HCT116 (cell line): ENCODE measurements at regions not wholly inside any gene's neighbourhood (a gene's known extent, or its start where the extent isn't known, plus 50 kb on each side); places are given as distances from the start of the nearest gene placed in this dataset.

ENCODE experiments used
- ATAC-seq: fragments of 200-7000 bp; cut with Tn5 transposase; 2 replicates; pipeline ENCODE4 v1.9.1; 2020; ENCODE audit warnings: mild to moderate bottlenecking, moderate library complexity
- BruUV-seq: library from RNA; stranded (reverse); fragments of 400-500 nt; replicated peaks from 2 replicates; lab custom pipeline; 2021; lab: Mats Ljungman, UMichigan
- CTCF ChIA-PET: fragments of 300-600 bp; sonication (Branson Sonifier 250); formaldehyde crosslinking; loops from one replicate; lab custom pipeline; 2021; ENCODE audit warnings: antibody characterized with exemption; lab: Charles Lee
- POLR2A ChIA-PET: fragments of 300-600, 350-600 bp; sonication (Branson Sonifier 250); formaldehyde crosslinking; loops from one replicate; lab custom pipeline; 2021; ENCODE audit warnings: antibody characterized with exemption; lab: Charles Lee
- RAD21 ChIA-PET, 2 experiments: fragments of 300-600 bp; sonication (Branson Sonifier 250); formaldehyde crosslinking; loops; one replicate each; lab custom pipeline; 2023; ENCODE audit warnings: low total read pairs in 2 of 2; ENCODE audit not compliant: uncharacterized antibody in 2 of 2, unreplicated experiment in 2 of 2, low non-redundant PET in 1 of 2; lab: Charles Lee
- DNase-seq: peaks from one replicate; pipeline ENCODE4 v3.0.0-alpha.2; 2010; ENCODE audit warnings: low read depth, low spot score
- H2AFZ ChIP-seq: fragments of 200-600 bp; shearing (Covaris generic), sonication (generic); 2 replicates; pipeline ENCODE4 v1.6.1; 2017; ENCODE audit warnings: low read depth, mixed run types, mixed read lengths, antibody characterized with exemption, low read length; ENCODE audit not compliant: poor library complexity, severe bottlenecking
- H3K27ac ChIP-seq: 2 replicates; pipeline ENCODE4 v1.5.1; 2012; ENCODE audit warnings: low read depth, low read length
- H3K27me3 ChIP-seq: fragments of 200-600 bp; sonication (generic); 2 replicates; pipeline ENCODE4 v1.6.1; 2016; ENCODE audit warnings: mixed run types, low read length, mixed read lengths; ENCODE audit not compliant: insufficient read depth
- H3K36me3 ChIP-seq, 2 experiments: fragments of 200-500 bp in 1 of 2; fragments of 200-600 bp in 1 of 2; sonication (Bioruptor generic) in 1 of 2; sonication (generic) in 1 of 2; 2 replicates each; pipeline versions ENCODE4 v1.5.1 to v1.6.1; 2014 to 2016; ENCODE audit warnings: low read length in 2 of 2, inconsistent platforms in 1 of 2, mixed read lengths in 1 of 2, mixed run types in 1 of 2; ENCODE audit not compliant: insufficient read depth in 2 of 2, control insufficient read depth in 1 of 2
- H3K4me1 ChIP-seq, 2 experiments: fragments of 200-600 bp in 1 of 2; sonication (generic) in 1 of 2; 2 replicates each; pipeline versions ENCODE4 v1.5.1 to v1.6.1; 2012 to 2017; ENCODE audit warnings: low read length in 2 of 2, inconsistent platforms in 1 of 2, mild to moderate bottlenecking in 1 of 2, mixed read lengths in 1 of 2, mixed run types in 1 of 2, moderate library complexity in 1 of 2; ENCODE audit not compliant: insufficient read depth in 2 of 2, control insufficient read depth in 1 of 2
- H3K4me2 ChIP-seq: fragments of 200-600 bp; sonication (generic); 2 replicates; pipeline ENCODE4 v1.6.1; 2017; ENCODE audit warnings: mixed run types, low read length, mixed read lengths
- H3K4me3 ChIP-seq, 2 experiments: fragments of 200-600 bp in 1 of 2; sonication (generic) in 1 of 2; replicated peaks in 1 of 2; 2 replicates each; pipeline ENCODE4 v1.5.1; 2011 to 2016; ENCODE audit warnings: low read length in 2 of 2, control low read depth in 1 of 2, low read depth in 1 of 2, mild to moderate bottlenecking in 1 of 2, mixed read lengths in 1 of 2, mixed run types in 1 of 2
- H3K79me2 ChIP-seq: fragments of 200-600 bp; sonication (generic); 2 replicates; pipeline ENCODE4 v1.6.1; 2017; ENCODE audit warnings: mild to moderate bottlenecking, mixed run types, low read length, moderate library complexity, mixed read lengths; ENCODE audit not compliant: insufficient read depth
- H3K9ac ChIP-seq: fragments of 200-600 bp; sonication (generic); 2 replicates; pipeline ENCODE4 v1.6.1; 2016; ENCODE audit warnings: low read length, mixed read lengths
- H3K9me2 ChIP-seq: fragments of 200-600 bp; sonication (generic), shearing (Covaris generic); 2 replicates; pipeline ENCODE4 v1.6.1; 2017; ENCODE audit warnings: mixed run types, mild to moderate bottlenecking, moderate library complexity; ENCODE audit not compliant: insufficient read depth
- H3K9me3 ChIP-seq, 2 experiments: fragments of 200-500 bp in 1 of 2; fragments of 200-600 bp in 1 of 2; sonication (Bioruptor generic) in 1 of 2; sonication (generic) in 1 of 2; 2 replicates each; pipeline ENCODE4 v1.6.1; 2014 to 2017; ENCODE audit warnings: low read length in 2 of 2, mixed read lengths in 2 of 2, inconsistent platforms in 1 of 2, low read depth in 1 of 2, mild to moderate bottlenecking in 1 of 2, mixed run types in 1 of 2, moderate library complexity in 1 of 2; ENCODE audit not compliant: control insufficient read depth in 1 of 2, insufficient read depth in 1 of 2
- H4K20me1 ChIP-seq: fragments of 200-600 bp; sonication (generic), shearing (Covaris generic); 2 replicates; pipeline ENCODE4 v1.6.1; 2017; ENCODE audit warnings: mixed run types, mild to moderate bottlenecking, moderate library complexity; ENCODE audit not compliant: insufficient read depth
- CEBPB ChIP-seq: IDR thresholded peaks from 2 replicates; pipeline ENCODE4 v1.6.1; 2012; ENCODE audit warnings: low read depth
- EGR1 ChIP-seq: IDR thresholded peaks from 2 replicates; pipeline ENCODE4 v1.6.1; 2012; ENCODE audit warnings: low read depth
- ELF1 ChIP-seq: IDR thresholded peaks from 2 replicates; pipeline ENCODE4 v1.6.1; 2012; ENCODE audit warnings: low read depth, borderline replicate concordance
- EZH2 ChIP-seq: fragments of 200-600 bp; sonication (generic); IDR thresholded peaks from 2 replicates; pipeline ENCODE4 v1.6.1; 2017; ENCODE audit warnings: antibody characterized with exemption, mixed run types
- EZH2phosphoT487 ChIP-seq: fragments of 200-600 bp; IDR thresholded peaks from 2 replicates; pipeline ENCODE4 v1.6.1; 2018; ENCODE audit warnings: antibody characterized with exemption, borderline replicate concordance
- FOSL1 ChIP-seq: IDR thresholded peaks from 2 replicates; pipeline ENCODE4 v1.6.1; 2012; ENCODE audit warnings: low read depth
- JUND ChIP-seq: IDR thresholded peaks from 2 replicates; pipeline ENCODE4 v1.6.1; 2012
- POLR2A ChIP-seq: IDR thresholded peaks from 2 replicates; pipeline ENCODE4 v1.7.0; 2011; ENCODE audit warnings: borderline replicate concordance; ENCODE audit not compliant: insufficient read depth, insufficient read length; ENCODE audit errors: extremely low read depth
- POLR2AphosphoS5 ChIP-seq: IDR thresholded peaks from 2 replicates; pipeline ENCODE4 v1.6.1; 2011; ENCODE audit warnings: mild to moderate bottlenecking, low read depth, low read length, moderate library complexity
- RAD21 ChIP-seq: IDR thresholded peaks from 2 replicates; pipeline ENCODE4 v1.6.1; 2012; ENCODE audit warnings: low read depth, mild to moderate bottlenecking
- SIN3A ChIP-seq: IDR thresholded peaks from 2 replicates; pipeline ENCODE4 v1.6.1; 2012; ENCODE audit warnings: low read depth
- SRF ChIP-seq: IDR thresholded peaks from 2 replicates; pipeline ENCODE4 v1.6.1; 2012; ENCODE audit warnings: low read depth
- TCF7L2 ChIP-seq: IDR thresholded peaks from 2 replicates; pipeline ENCODE4 v1.7.0; 2011; ENCODE audit warnings: borderline replicate concordance, inconsistent platforms; ENCODE audit not compliant: insufficient read depth, insufficient read length; ENCODE audit errors: extremely low read depth
- ZNF274 ChIP-seq: fragments of 200-500 bp; sonication (Bioruptor generic); IDR thresholded peaks from 2 replicates; pipeline ENCODE4 v1.6.1; 2014; ENCODE audit warnings: mild to moderate bottlenecking, low read depth, low read length, inconsistent platforms
- intact Hi-C: fragments of 100-400 bp; cut with micrococcal nuclease; formaldehyde crosslinking; loops from 2 replicates; pipeline ENCODE4 v1.10.0; 2022
- TF ChIP-seq, protein P1 (sequence below): IDR thresholded peaks from 2 replicates; pipeline ENCODE4 v1.6.1; 2012
- TF ChIP-seq, protein P2 (sequence below): IDR thresholded peaks from 2 replicates; pipeline ENCODE4 v1.6.1; 2012
- TF ChIP-seq, protein P3 (sequence below): IDR thresholded peaks from 2 replicates; pipeline ENCODE4 v1.6.1; 2011; ENCODE audit warnings: mild to moderate bottlenecking, low read length, moderate library complexity; ENCODE audit not compliant: insufficient replicate concordance; ENCODE audit errors: extremely low read depth
- TF ChIP-seq, protein P4 (sequence below), 3 experiments: fragments of 200-600 bp in 1 of 3; sonication (generic) in 1 of 3; IDR thresholded peaks in 2 of 3; conservative IDR thresholded peaks in 1 of 3; 2 replicates each; pipeline ENCODE4 v1.5.1; 2012 to 2017; ENCODE audit warnings: low read depth in 2 of 3, low read length in 2 of 3, antibody characterized with exemption in 1 of 3, borderline replicate concordance in 1 of 3, control low read depth in 1 of 3, mild to moderate bottlenecking in 1 of 3, mixed read lengths in 1 of 3, mixed run types in 1 of 3, moderate library complexity in 1 of 3; ENCODE audit not compliant: insufficient read depth in 1 of 3
- TF ChIP-seq, protein P5 (sequence below): IDR thresholded peaks from 2 replicates; pipeline ENCODE4 v1.6.1; 2012; ENCODE audit warnings: low read depth

DNA sequence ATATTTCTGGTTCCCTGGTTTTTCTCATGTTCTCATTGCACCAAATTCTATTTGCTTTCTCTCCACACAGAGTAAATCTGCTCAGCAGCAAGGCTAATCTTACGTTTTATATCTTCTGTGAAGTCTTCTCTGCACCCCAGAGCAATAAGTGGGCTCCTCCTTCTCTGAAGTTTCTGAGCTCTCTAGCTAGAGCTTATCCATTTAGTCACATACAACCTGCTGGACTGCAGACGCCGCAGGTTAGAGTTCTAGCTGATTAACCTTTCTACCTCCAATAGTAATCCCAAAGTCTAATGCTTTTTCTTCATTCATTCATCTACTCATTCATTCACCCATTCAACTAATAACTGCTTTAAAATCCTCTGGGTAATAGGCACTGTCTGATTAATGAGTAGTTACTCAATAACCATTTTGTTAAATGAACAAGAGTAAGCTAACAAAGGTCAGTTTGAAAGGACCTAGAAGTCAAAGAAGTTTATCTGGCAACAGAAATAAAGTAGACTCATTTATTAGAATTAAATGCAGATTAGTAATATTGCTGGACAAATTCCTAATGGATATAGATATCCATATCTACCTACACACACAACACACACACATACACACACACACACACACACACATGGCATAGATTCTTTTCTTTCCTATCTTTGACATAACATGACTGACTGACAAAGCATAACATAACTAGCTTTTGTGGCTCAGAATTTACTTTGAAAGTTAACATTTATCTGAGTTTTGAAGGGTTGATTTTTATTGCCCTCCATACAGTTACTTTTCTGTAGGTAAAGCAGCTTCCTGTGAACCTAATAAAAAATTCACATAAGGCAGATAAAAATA, 984.6 kb upstream of the SEMA6A start:
- Histone ChIP-seq H3K9me3 (no peaks in the 10 kb centered on the region), H3K36me3 (no peaks in the 10 kb centered on the region), H3K9me2 (no peaks in the 10 kb centered on the region), H3K9ac (no peak overlapping the region), H3K27me3 (no peaks in the 10 kb centered on the region), H3K4me3 (no peak overlapping the region), H3K4me1 (no peaks in the 10 kb centered on the region), H4K20me1 (no peaks in the 10 kb centered on the region), H3K27ac (no peak overlapping the region), H2AFZ (no peak overlapping the region), H3K4me2 (no peak overlapping the region), H3K79me2 (no peaks in the 10 kb centered on the region)
- no TSS peak for BruUV-seq
- ChIA-PET RAD21 (no interaction called here), POLR2A (no interaction called here), CTCF (no interaction called here)
- DNase-seq (no peak), ATAC-seq (no peak)
- TF ChIP-seq ELF1 = no peak
- TF ChIP-seq EZH2phosphoT487 = no peak
- TF ChIP-seq RAD21 = no peak
- TF ChIP-seq SRF = no peak
- no peak for TF ChIP-seq EZH2
- no peak for TF ChIP-seq POLR2A
- TF ChIP-seq, protein P1, sequence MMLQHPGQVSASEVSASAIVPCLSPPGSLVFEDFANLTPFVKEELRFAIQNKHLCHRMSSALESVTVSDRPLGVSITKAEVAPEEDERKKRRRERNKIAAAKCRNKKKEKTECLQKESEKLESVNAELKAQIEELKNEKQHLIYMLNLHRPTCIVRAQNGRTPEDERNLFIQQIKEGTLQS = no peak
- TF ChIP-seq ZNF274 = no peak
- TF ChIP-seq CEBPB = no peak
- TF ChIP-seq POLR2AphosphoS5 = no peak
- TF ChIP-seq EGR1 = no peak
- TF ChIP-seq, protein P2, sequence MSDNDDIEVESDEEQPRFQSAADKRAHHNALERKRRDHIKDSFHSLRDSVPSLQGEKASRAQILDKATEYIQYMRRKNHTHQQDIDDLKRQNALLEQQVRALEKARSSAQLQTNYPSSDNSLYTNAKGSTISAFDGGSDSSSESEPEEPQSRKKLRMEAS = no peak
- TF ChIP-seq TCF7L2 = no peak
- no peak for TF ChIP-seq SIN3A
- TF ChIP-seq, protein P3, sequence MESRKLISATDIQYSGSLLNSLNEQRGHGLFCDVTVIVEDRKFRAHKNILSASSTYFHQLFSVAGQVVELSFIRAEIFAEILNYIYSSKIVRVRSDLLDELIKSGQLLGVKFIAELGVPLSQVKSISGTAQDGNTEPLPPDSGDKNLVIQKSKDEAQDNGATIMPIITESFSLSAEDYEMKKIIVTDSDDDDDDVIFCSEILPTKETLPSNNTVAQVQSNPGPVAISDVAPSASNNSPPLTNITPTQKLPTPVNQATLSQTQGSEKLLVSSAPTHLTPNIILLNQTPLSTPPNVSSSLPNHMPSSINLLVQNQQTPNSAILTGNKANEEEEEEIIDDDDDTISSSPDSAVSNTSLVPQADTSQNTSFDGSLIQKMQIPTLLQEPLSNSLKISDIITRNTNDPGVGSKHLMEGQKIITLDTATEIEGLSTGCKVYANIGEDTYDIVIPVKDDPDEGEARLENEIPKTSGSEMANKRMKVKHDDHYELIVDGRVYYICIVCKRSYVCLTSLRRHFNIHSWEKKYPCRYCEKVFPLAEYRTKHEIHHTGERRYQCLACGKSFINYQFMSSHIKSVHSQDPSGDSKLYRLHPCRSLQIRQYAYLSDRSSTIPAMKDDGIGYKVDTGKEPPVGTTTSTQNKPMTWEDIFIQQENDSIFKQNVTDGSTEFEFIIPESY = no peak
- TF ChIP-seq, protein P4, sequence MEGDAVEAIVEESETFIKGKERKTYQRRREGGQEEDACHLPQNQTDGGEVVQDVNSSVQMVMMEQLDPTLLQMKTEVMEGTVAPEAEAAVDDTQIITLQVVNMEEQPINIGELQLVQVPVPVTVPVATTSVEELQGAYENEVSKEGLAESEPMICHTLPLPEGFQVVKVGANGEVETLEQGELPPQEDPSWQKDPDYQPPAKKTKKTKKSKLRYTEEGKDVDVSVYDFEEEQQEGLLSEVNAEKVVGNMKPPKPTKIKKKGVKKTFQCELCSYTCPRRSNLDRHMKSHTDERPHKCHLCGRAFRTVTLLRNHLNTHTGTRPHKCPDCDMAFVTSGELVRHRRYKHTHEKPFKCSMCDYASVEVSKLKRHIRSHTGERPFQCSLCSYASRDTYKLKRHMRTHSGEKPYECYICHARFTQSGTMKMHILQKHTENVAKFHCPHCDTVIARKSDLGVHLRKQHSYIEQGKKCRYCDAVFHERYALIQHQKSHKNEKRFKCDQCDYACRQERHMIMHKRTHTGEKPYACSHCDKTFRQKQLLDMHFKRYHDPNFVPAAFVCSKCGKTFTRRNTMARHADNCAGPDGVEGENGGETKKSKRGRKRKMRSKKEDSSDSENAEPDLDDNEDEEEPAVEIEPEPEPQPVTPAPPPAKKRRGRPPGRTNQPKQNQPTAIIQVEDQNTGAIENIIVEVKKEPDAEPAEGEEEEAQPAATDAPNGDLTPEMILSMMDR (IDR thresholded peaks at IDR 0.05 in 2 of 3, conservative IDR thresholded peaks at IDR 0.05 in 1 of 3; ENCODE audit: borderline replicate concordance in 1 of 3, insufficient read depth in 1 of 3, low read depth in 2 of 3, low read length in 2 of 3) = no peak
- no peak for TF ChIP-seq FOSL1
- no peak for TF ChIP-seq JUND
- TF ChIP-seq, protein P5, sequence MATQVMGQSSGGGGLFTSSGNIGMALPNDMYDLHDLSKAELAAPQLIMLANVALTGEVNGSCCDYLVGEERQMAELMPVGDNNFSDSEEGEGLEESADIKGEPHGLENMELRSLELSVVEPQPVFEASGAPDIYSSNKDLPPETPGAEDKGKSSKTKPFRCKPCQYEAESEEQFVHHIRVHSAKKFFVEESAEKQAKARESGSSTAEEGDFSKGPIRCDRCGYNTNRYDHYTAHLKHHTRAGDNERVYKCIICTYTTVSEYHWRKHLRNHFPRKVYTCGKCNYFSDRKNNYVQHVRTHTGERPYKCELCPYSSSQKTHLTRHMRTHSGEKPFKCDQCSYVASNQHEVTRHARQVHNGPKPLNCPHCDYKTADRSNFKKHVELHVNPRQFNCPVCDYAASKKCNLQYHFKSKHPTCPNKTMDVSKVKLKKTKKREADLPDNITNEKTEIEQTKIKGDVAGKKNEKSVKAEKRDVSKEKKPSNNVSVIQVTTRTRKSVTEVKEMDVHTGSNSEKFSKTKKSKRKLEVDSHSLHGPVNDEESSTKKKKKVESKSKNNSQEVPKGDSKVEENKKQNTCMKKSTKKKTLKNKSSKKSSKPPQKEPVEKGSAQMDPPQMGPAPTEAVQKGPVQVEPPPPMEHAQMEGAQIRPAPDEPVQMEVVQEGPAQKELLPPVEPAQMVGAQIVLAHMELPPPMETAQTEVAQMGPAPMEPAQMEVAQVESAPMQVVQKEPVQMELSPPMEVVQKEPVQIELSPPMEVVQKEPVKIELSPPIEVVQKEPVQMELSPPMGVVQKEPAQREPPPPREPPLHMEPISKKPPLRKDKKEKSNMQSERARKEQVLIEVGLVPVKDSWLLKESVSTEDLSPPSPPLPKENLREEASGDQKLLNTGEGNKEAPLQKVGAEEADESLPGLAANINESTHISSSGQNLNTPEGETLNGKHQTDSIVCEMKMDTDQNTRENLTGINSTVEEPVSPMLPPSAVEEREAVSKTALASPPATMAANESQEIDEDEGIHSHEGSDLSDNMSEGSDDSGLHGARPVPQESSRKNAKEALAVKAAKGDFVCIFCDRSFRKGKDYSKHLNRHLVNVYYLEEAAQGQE = no peak
- intact Hi-C loops = no loop called here
